Brain microvascular endothelial cell (primary cell): ENCODE measurements at regions not wholly inside any gene's neighbourhood (a gene's known extent, or its start where the extent isn't known, plus 50 kb on each side); places are given as distances from the start of the nearest gene placed in this dataset.

Experiments used
- DNase-seq: peaks from one replicate; pipeline ENCODE4 v3.0.0-alpha.2; 2020
- H3K27ac ChIP-seq: fragments of 250-450 bp; sonication (Bioruptor Pico); 2 replicates; pipeline ENCODE4 v1.5.1; 2020; ENCODE audit warnings: mild to moderate bottlenecking, moderate library complexity
- H3K27me3 ChIP-seq: fragments of 250-450 bp; sonication (Bioruptor Pico); replicated peaks from 2 replicates; pipeline ENCODE4 v1.5.1; 2020; ENCODE audit warnings: mild to moderate bottlenecking
- H3K36me3 ChIP-seq: fragments of 250-450 bp; sonication (Bioruptor Pico); replicated peaks from 2 replicates; pipeline ENCODE4 v1.5.1; 2020; ENCODE audit warnings: mild to moderate bottlenecking
- H3K4me3 ChIP-seq: 2 replicates; pipeline ENCODE4 v1.5.1; 2011; ENCODE audit warnings: low read depth, mild to moderate bottlenecking, control low read depth, low read length, moderate library complexity
- CTCF ChIP-seq: IDR thresholded peaks from 2 replicates; pipeline ENCODE4 v1.5.1; 2011; ENCODE audit warnings: low read depth, mild to moderate bottlenecking, moderate library complexity, low read length, control low read depth, inconsistent platforms; ENCODE audit errors: missing control alignments
- in situ Hi-C: cut with HindIII; loops from 2 replicates; pipeline ENCODE4 v1.10.0; 2017; ENCODE audit warnings: low sequenced_read_pairs, low pct_ligation_motif_present

DNA sequence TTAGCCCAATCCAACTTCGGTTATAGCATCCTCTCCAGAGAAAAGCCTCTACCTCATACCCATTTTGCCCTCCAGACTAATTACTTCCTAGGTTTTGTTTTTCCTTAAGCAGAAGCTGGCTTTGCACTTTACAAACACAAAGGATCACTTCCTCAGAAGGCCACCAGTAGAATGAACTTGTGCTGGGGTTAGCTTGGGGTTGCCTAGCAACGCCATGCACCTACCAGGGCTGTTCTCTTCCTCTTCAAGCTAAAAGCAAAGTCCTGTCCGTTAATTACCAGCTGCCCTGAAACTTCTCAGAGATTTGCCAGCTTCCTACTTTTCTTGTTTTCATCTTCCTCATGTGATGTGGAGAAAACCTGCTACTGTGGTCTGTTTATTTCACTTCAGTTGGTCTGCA, 132.0 kb upstream of the WWC1 start:
- Histone ChIP-seq H3K27ac (no peak overlapping the region), H3K27me3 (no peaks in the 10 kb centered on the region), H3K4me3 (no peak overlapping the region), H3K36me3 (no peaks in the 10 kb centered on the region)
- DNase-seq: no peak
- in situ Hi-C loops: no loop called here
- TF ChIP-seq CTCF: no peak

DNA sequence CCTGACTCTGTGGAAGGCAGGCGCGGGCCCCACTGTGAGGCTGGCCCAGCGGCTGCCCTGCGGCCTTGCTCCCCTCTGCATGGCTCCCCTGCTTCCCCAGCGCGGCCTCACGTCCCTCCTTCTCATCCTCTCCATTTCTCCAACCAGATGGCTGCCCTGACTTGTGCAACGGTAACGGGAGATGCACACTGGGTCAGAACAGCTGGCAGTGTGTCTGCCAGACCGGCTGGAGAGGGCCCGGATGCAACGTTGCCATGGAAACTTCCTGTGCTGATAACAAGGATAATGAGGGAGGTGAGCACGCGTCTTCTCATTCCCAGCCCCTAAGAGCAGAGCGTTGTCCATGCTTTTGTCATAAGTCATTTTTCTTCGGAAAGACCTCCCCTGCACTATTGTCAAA, 129.0 kb upstream of the WWC1 start:
- H3K27ac ChIP-seq: no peak overlapping the region
- in situ Hi-C loops: no loop called here
- no peaks in the 10 kb centered on the region for H3K27me3 ChIP-seq
- TF ChIP-seq CTCF: no peak
- H3K36me3 ChIP-seq: no peaks in the 10 kb centered on the region
- no peak overlapping the region for H3K4me3 ChIP-seq
- no peak for DNase-seq

DNA sequence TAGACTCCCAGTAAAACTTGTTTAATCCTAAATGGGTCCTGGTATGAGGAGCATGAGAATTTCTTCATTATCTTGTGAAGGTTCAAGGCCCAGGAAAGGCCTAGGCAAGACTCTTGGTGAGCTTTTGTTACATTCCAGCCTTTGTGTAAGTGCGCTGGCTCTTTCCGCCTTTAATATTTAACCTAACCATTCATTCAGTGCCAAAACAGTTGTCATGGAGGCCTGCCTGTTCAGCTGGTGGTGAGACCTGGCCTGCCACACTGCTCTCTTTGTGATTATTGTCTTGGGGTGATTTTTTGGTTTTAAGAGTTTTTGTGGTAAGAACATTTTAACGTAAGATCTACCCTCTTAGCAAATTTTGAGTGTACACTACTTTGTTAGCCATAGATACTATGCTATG, 127.5 kb upstream of the WWC1 start:
- no peak overlapping the region for H3K27ac ChIP-seq
- no peak for DNase-seq
- H3K27me3 ChIP-seq: no peaks in the 10 kb centered on the region
- no peak for TF ChIP-seq CTCF
- in situ Hi-C loops: no loop called here
- no peaks in the 10 kb centered on the region for H3K36me3 ChIP-seq
- H3K4me3 ChIP-seq: no peak overlapping the region

DNA sequence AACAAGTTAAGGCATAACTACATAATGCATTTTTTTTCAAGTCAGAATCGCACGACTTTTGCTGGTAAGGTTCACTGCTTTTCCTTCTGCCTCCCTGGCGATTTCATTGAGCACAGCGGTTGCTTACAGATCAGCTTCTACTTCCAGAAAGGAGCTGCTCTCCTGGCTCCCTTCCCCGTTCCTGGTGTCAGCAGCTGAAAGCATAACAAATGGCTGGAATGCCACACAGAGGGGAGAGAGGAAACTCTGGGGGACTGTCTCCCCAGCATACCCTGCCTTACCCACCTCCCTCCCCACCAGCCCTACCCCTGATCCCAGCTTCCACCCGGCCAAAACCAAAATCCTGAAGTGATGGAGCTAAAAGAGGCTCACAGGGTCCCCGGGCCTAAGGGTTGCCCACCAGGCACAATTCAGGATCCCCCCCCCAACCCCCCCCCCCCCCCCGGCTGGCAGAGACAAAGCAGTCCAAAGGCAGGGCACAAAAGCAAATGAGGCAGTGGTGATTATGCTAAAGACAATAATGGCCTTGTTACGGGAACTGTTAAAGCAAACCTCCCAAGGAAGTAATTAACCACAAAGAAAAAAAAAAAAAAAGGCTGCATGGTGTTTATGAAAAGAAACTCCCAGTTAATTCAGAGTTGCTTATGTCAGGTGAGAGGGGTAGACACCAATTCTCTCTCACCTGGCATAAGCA, 126.1 kb upstream of the WWC1 start:
- H3K4me3 ChIP-seq: no peak overlapping the region

DNA sequence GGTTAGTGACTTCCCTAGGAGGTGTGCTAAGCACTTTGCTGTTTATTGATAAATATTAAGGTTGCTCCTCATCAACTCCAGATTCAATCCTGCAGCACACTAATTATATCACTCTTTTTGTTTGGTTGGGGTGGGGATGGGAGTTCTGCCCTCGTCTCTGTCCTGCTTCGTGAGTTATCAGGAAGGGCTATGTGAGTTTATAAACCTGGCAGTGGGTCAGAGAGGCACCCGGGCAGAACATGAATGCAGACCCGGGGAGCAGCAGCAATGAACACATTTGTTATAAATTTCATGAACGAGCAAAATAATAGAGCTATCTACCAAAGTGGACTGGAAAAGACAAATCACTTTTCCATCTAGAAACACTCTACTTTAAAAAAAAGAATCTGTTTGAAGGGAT, 125.5 kb upstream of the WWC1 start:
- Histone ChIP-seq H3K4me3 (no peak overlapping the region), H3K27me3 (no peaks in the 10 kb centered on the region), H3K36me3 (no peaks in the 10 kb centered on the region), H3K27ac (no peak overlapping the region)
- DNase-seq: no peak
- TF ChIP-seq CTCF: no peak
- in situ Hi-C loops: no loop called here

More for the DNA sequence above, 126.1 kb upstream of the WWC1 start:
- no peak for TF ChIP-seq CTCF
- Histone ChIP-seq H3K27ac (no peak overlapping the region), H3K36me3 (no peaks in the 10 kb centered on the region), H3K27me3 (no peaks in the 10 kb centered on the region)
- no peak for DNase-seq
- in situ Hi-C loops: no loop called here

DNA sequence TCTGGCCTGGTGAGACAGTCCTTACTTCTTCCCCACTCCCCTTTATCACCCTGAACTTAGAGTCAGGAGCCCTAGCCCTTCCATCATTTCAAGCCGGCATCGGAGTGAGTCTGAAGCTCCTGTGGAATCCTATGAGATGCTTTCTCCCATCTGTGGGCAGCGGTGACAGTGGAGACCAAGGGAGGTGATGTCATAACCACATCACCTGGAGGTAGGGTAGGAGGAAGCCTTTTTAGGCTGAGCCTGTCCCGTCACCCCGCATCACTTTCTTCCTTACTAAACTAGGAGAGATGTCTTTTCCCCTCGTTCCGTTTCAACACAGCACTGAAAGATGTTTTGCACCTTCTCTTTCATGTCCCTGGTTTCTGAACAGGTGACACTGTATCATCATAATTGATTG, 124.1 kb upstream of the WWC1 start:
- TF ChIP-seq CTCF: no peak
- no peaks in the 10 kb centered on the region for H3K27me3 ChIP-seq
- in situ Hi-C loops: no loop called here
- no peak overlapping the region for H3K4me3 ChIP-seq
- H3K36me3 ChIP-seq: no peaks in the 10 kb centered on the region
- H3K27ac ChIP-seq: no peak overlapping the region
- DNase-seq: no peak
